Endothelial cell of umbilical vein (primary cell): ENCODE measurements at regions not wholly inside any gene's neighbourhood (a gene's known extent, or its start where the extent isn't known, plus 50 kb on each side); places are given as distances from the start of the nearest gene placed in this dataset.

Experiments used
- BruUV-seq: library from RNA; stranded (reverse); fragments of 400-500 nt; replicated peaks from 2 replicates; lab custom pipeline; 2021; lab: Mats Ljungman, UMichigan
- CTCF ChIA-PET: fragments of 300-600, 350-600 bp; sonication (Branson Sonifier 250); formaldehyde crosslinking; loops from one replicate; lab custom pipeline; 2021; ENCODE audit warnings: antibody characterized with exemption, inconsistent platforms; lab: Charles Lee
- POLR2A ChIA-PET: fragments of 300-600, 350-600 bp; sonication (Branson Sonifier 250); formaldehyde crosslinking; loops from one replicate; lab custom pipeline; 2021; ENCODE audit warnings: antibody characterized with exemption, inconsistent platforms; lab: Charles Lee
- DNase-seq: peaks from one replicate; pipeline ENCODE4 v3.0.0-alpha.2; 2011; ENCODE audit warnings: low read depth, low spot score
- FAIRE-seq: peaks from 2 replicates; lab custom pipeline; 2011; peaks lifted over from hg19 to GRCh38; lab: Jason Lieb, UNC
- H2AFZ ChIP-seq: 2 replicates; pipeline ENCODE4 v1.6.0; 2012; ENCODE audit warnings: low read depth, low read length, control low read depth, inconsistent platforms
- H3K27ac ChIP-seq: 2 replicates; pipeline ENCODE4 v1.5.1; 2011; ENCODE audit warnings: low read depth, mild to moderate bottlenecking, control low read depth, low read length, moderate library complexity; ENCODE audit not compliant: insufficient read depth
- H3K27me3 ChIP-seq, 2 experiments: 2 replicates each; pipeline versions ENCODE4 v1.6.0 to v1.6.1; 2011; ENCODE audit warnings: low read length in 2 of 2, mixed read lengths in 1 of 2; ENCODE audit not compliant: control insufficient read depth in 2 of 2, insufficient read depth in 2 of 2
- H3K36me3 ChIP-seq, 2 experiments: 2 replicates in 1 of 2; 3 replicates in 1 of 2; pipeline ENCODE4 v1.5.1; 2011; ENCODE audit warnings: low read length in 2 of 2, mild to moderate bottlenecking in 1 of 2, moderate library complexity in 1 of 2; ENCODE audit not compliant: control insufficient read depth in 2 of 2, insufficient read depth in 2 of 2; ENCODE audit errors: extremely low read depth in 1 of 2
- H3K4me1 ChIP-seq: 3 replicates; pipeline ENCODE4 v1.5.1; 2011; ENCODE audit warnings: mild to moderate bottlenecking, low read length; ENCODE audit not compliant: control insufficient read depth, insufficient read depth; ENCODE audit errors: extremely low read depth
- H3K4me2 ChIP-seq: 2 replicates; pipeline ENCODE4 v1.6.1; 2011; ENCODE audit warnings: low read length, control low read depth, mixed read lengths; ENCODE audit not compliant: insufficient read depth
- H3K4me3 ChIP-seq, 3 experiments: fragments of 200-600 bp in 1 of 3; sonication (generic), shearing (Covaris generic) in 1 of 3; replicated peaks in 1 of 3; 2 replicates each; pipeline ENCODE4 v1.5.1; 2011 to 2016; ENCODE audit warnings: control low read depth in 3 of 3, low read length in 3 of 3, mild to moderate bottlenecking in 2 of 3, inconsistent platforms in 1 of 3, low read depth in 1 of 3, moderate library complexity in 1 of 3; ENCODE audit not compliant: insufficient read depth in 1 of 3
- H3K79me2 ChIP-seq: 2 replicates; pipeline ENCODE4 v1.6.0; 2012; ENCODE audit warnings: low read length, inconsistent platforms; ENCODE audit not compliant: control insufficient read depth, insufficient read depth
- H3K9ac ChIP-seq: replicated peaks from 2 replicates; pipeline ENCODE3; 2011; ENCODE audit warnings: low read length, control low read depth; ENCODE audit not compliant: insufficient read depth; ENCODE audit errors: extremely low read depth
- H3K9me1 ChIP-seq: replicated peaks from 3 replicates; pipeline ENCODE4 v1.6.0; 2011; ENCODE audit warnings: mild to moderate bottlenecking, low read length; ENCODE audit not compliant: control insufficient read depth, insufficient read depth; ENCODE audit errors: extremely low read depth
- H3K9me3 ChIP-seq: replicated peaks from 2 replicates; pipeline ENCODE4 v1.5.1; 2012; ENCODE audit warnings: low read length, inconsistent platforms; ENCODE audit not compliant: control insufficient read depth, insufficient read depth
- H4K20me1 ChIP-seq: replicated peaks from 2 replicates; pipeline ENCODE3; 2011; ENCODE audit warnings: mild to moderate bottlenecking, low read length; ENCODE audit not compliant: control insufficient read depth, insufficient read depth; ENCODE audit errors: extremely low read depth
- EZH2 ChIP-seq: IDR thresholded peaks from 2 replicates; pipeline ENCODE4 v1.6.1; 2012; ENCODE audit warnings: borderline replicate concordance, low read depth, mild to moderate bottlenecking, moderate library complexity, low read length, inconsistent platforms; ENCODE audit not compliant: severe bottlenecking
- FOS ChIP-seq: IDR thresholded peaks from 2 replicates; pipeline ENCODE4 v1.6.1; 2011; ENCODE audit warnings: mild to moderate bottlenecking, low read length, moderate library complexity, borderline replicate concordance; ENCODE audit not compliant: insufficient read depth
- GATA2 ChIP-seq: IDR thresholded peaks from 2 replicates; pipeline ENCODE4 v1.7.0; 2011; ENCODE audit warnings: low read depth, mild to moderate bottlenecking, moderate library complexity, mixed read lengths, low read length; ENCODE audit not compliant: insufficient read length, insufficient read depth
- JUN ChIP-seq: IDR thresholded peaks from 2 replicates; pipeline ENCODE4 v1.6.1; 2011; ENCODE audit warnings: borderline replicate concordance, low read depth; ENCODE audit not compliant: insufficient read length, insufficient read depth
- MYC ChIP-seq: IDR thresholded peaks from one replicate; pipeline ENCODE4 v1.6.1; 2011; ENCODE audit warnings: mild to moderate bottlenecking, low read depth, low read length
- POLR2A ChIP-seq: IDR thresholded peaks from 2 replicates; pipeline ENCODE4 v1.6.1; 2012; ENCODE audit warnings: low read depth, mild to moderate bottlenecking, control low read depth, low read length
- POLR2AphosphoS5 ChIP-seq: IDR thresholded peaks from 2 replicates; pipeline ENCODE4 v1.6.1; 2012; ENCODE audit warnings: low read depth, mild to moderate bottlenecking, control low read depth, low read length, moderate library complexity; ENCODE audit not compliant: insufficient read depth
- dilution Hi-C: fragments of 300-500 bp; cut with MboI; formaldehyde crosslinking; loops from one replicate; pipeline ENCODE4 v1.15.0; 2019; ENCODE audit warnings: low sequenced_read_pairs; ENCODE audit not compliant: extremely low pct_ligation_motif_present
- intact Hi-C: fragments of 100-400 bp; cut with micrococcal nuclease; formaldehyde crosslinking; loops from one replicate; pipeline ENCODE4 v1.10.0; 2022
- TF ChIP-seq, protein P1 (sequence below): IDR thresholded peaks from 2 replicates; pipeline ENCODE4 v1.6.1; 2011; ENCODE audit not compliant: insufficient read depth, insufficient read length
- TF ChIP-seq, protein P2 (sequence below), 2 donors: IDR thresholded peaks; 1 replicate in 1 of 2; 2 replicates in 1 of 2; pipeline ENCODE4 v1.5.1; 2011; ENCODE audit warnings: low read length in 2 of 2, mild to moderate bottlenecking in 2 of 2, moderate library complexity in 2 of 2, control low read depth in 1 of 2, inconsistent platforms in 1 of 2, low read depth in 1 of 2; ENCODE audit not compliant: insufficient read depth in 1 of 2; ENCODE audit errors: extremely low read depth in 1 of 2

DNA sequence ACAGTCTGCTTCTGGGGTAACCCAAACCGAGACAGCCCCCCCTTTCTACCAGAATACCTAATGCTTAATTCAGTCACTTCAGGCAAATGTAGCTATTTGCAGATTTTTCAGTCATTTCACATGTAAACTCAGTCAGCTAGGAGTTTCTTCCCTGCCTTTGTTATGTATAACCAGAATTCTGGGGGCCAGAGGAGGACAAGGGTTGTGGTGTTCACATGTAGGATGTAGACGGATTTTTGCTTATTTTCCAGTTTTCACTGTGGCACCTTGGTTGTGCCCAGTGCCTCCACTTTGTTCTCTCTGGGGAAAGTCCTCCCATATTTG, 51.1 kb downstream of the PROKR2 start:
- Histone ChIP-seq H3K4me3 (no peak overlapping the region), H3K9me1 (no peaks in the 10 kb centered on the region), H3K79me2 (no peaks in the 10 kb centered on the region), H3K9me3 (no peaks in the 10 kb centered on the region), H3K27ac (no peak overlapping the region), H4K20me1 (no peaks in the 10 kb centered on the region), H3K36me3 (no peaks in the 10 kb centered on the region), H3K4me2 (no peak overlapping the region), H3K27me3 (peaks cover 3 to 5% of the 10 kb centered on the region in 2 experiments), H3K4me1 (no peaks in the 10 kb centered on the region), H3K9ac (no peak overlapping the region), H2AFZ (no peak overlapping the region)
- POLR2A ChIA-PET, result no interaction called here
- FAIRE-seq (no peak), DNase-seq (no peak)
- BruUV-seq, result no TSS peak
- CTCF ChIA-PET, result no interaction called here
- intact Hi-C loops, result no loop called here
- dilution Hi-C loops, result no loop called here
- TF ChIP-seq FOS (no peak), JUN (no peak), POLR2A (no peak), POLR2AphosphoS5 (no peak), GATA2 (no peak), EZH2 (no peak), MYC (no peak)
- TF ChIP-seq, protein P1, sequence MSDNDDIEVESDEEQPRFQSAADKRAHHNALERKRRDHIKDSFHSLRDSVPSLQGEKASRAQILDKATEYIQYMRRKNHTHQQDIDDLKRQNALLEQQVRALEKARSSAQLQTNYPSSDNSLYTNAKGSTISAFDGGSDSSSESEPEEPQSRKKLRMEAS, result no peak
- TF ChIP-seq, protein P2, sequence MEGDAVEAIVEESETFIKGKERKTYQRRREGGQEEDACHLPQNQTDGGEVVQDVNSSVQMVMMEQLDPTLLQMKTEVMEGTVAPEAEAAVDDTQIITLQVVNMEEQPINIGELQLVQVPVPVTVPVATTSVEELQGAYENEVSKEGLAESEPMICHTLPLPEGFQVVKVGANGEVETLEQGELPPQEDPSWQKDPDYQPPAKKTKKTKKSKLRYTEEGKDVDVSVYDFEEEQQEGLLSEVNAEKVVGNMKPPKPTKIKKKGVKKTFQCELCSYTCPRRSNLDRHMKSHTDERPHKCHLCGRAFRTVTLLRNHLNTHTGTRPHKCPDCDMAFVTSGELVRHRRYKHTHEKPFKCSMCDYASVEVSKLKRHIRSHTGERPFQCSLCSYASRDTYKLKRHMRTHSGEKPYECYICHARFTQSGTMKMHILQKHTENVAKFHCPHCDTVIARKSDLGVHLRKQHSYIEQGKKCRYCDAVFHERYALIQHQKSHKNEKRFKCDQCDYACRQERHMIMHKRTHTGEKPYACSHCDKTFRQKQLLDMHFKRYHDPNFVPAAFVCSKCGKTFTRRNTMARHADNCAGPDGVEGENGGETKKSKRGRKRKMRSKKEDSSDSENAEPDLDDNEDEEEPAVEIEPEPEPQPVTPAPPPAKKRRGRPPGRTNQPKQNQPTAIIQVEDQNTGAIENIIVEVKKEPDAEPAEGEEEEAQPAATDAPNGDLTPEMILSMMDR (IDR thresholded peaks at IDR 0.05; ENCODE audit: extremely low read depth in 1 of 2, insufficient read depth in 1 of 2, low read depth in 1 of 2, low read length in 2 of 2), result no peak
